PC-9 (cell line): ENCODE measurements at regions not wholly inside any gene's neighbourhood (a gene's known extent, or its start where the extent isn't known, plus 50 kb on each side); places are given as distances from the start of the nearest gene placed in this dataset.

ENCODE experiments used
- EZH2 ChIP-seq: fragments of 200-600 bp; sonication (generic); IDR thresholded peaks from 2 replicates; pipeline ENCODE4 v1.8.0; 2017; ENCODE audit warnings: antibody characterized with exemption, low read depth
- TF ChIP-seq, protein P1 (sequence below): fragments of 200-600 bp; sonication (generic); conservative IDR thresholded peaks from 2 replicates; pipeline ENCODE4 v1.6.1; 2017; ENCODE audit warnings: mixed run types, antibody characterized with exemption, mild to moderate bottlenecking, moderate library complexity

DNA sequence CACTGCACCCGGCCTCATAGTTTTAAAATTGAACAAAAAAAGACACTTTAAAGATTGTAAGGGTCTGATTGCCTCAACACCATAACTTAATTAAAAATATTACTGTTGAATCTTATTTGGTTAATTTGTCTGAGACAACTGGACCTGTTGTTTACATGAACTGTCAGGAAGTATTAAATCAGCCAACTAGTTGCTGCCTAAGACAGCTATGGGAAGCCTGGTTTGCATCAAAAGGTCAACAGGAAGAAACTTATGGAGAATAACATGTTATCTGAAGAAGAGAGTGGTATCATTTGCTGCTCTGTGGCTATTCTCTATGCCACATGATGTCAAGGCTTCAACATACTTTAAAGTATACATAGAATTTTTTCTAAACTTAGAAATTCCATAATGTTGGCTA is 853.5 kb upstream of the ADAMTS5 start:
- TF ChIP-seq, protein P1, sequence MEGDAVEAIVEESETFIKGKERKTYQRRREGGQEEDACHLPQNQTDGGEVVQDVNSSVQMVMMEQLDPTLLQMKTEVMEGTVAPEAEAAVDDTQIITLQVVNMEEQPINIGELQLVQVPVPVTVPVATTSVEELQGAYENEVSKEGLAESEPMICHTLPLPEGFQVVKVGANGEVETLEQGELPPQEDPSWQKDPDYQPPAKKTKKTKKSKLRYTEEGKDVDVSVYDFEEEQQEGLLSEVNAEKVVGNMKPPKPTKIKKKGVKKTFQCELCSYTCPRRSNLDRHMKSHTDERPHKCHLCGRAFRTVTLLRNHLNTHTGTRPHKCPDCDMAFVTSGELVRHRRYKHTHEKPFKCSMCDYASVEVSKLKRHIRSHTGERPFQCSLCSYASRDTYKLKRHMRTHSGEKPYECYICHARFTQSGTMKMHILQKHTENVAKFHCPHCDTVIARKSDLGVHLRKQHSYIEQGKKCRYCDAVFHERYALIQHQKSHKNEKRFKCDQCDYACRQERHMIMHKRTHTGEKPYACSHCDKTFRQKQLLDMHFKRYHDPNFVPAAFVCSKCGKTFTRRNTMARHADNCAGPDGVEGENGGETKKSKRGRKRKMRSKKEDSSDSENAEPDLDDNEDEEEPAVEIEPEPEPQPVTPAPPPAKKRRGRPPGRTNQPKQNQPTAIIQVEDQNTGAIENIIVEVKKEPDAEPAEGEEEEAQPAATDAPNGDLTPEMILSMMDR: no peak
- no peak for TF ChIP-seq EZH2
